ENCODE measurements at regions not wholly inside any gene's neighbourhood (a gene's known extent, or its start where the extent isn't known, plus 50 kb on each side); places are given as distances from the start of the nearest gene placed in this dataset.

GRCh38 chr6:4707011-4707410 is 69.2 kb upstream of the CDYL start (continued):
- TF ChIP-seq POU6F1 (CRISPR knock-in tag; IDR thresholded peaks at IDR 0.05; ENCODE audit: borderline replicate concordance, low read depth), result no peak
- no peak for TF ChIP-seq CSDC2 (CRISPR knock-in tag; IDR thresholded peaks at IDR 0.05)

- no peak for TF ChIP-seq GLIS3 (CRISPR knock-in tag; IDR thresholded peaks at IDR 0.05)
- TF ChIP-seq ZNF8 (CRISPR knock-in tag; IDR thresholded peaks at IDR 0.05), result no peak
- no peak for TF ChIP-seq ZFP30 (CRISPR knock-in tag; IDR thresholded peaks at IDR 0.05)
- TF ChIP-seq CSRNP3 (CRISPR knock-in tag; IDR thresholded peaks at IDR 0.05), result no peak
- TF ChIP-seq TSHZ2 (CRISPR knock-in tag; IDR thresholded peaks at IDR 0.05), result no peak
- no peak for TF ChIP-seq TOX (CRISPR knock-in tag; IDR thresholded peaks at IDR 0.05; ENCODE audit: borderline replicate concordance)
- TF ChIP-seq ISL1 (CRISPR knock-in tag; IDR thresholded peaks at IDR 0.05), result no peak
- TF ChIP-seq ZFP3 (CRISPR knock-in tag; IDR thresholded peaks at IDR 0.05), result no peak
- TF ChIP-seq CREB5 (CRISPR knock-in tag; IDR thresholded peaks at IDR 0.05; ENCODE audit: low read depth), result no peak
- no peak for TF ChIP-seq OSR1 (CRISPR knock-in tag; IDR thresholded peaks at IDR 0.05)
- no peak for TF ChIP-seq ZNF565 (CRISPR knock-in tag; conservative IDR thresholded peaks at IDR 0.05; ENCODE audit: low read depth)
- no peak for TF ChIP-seq TCF4 (CRISPR knock-in tag; IDR thresholded peaks at IDR 0.05; ENCODE audit: borderline replicate concordance)
- TF ChIP-seq ZNF70 (CRISPR knock-in tag; IDR thresholded peaks at IDR 0.05), result no peak
- TF ChIP-seq PPARA (CRISPR knock-in tag; IDR thresholded peaks at IDR 0.05; ENCODE audit: borderline replicate concordance), result no peak
- no peak for TF ChIP-seq BACH2 (CRISPR knock-in tag; IDR thresholded peaks at IDR 0.05; ENCODE audit: borderline replicate concordance)
- TF ChIP-seq POU6F1 (CRISPR knock-in tag; IDR thresholded peaks at IDR 0.05; ENCODE audit: borderline replicate concordance, low read depth), result no peak
- ATAC-seq, result no peak
Observed at GRCh38 chr6:4705809-4706208, 70.4 kb upstream of the CDYL start.

GRCh38 chr6:4703382-4703781 is 72.8 kb upstream of the CDYL start:
- no peak for TF ChIP-seq ZNF70 (CRISPR knock-in tag; IDR thresholded peaks at IDR 0.05)
- TF ChIP-seq ZC3H10 (CRISPR knock-in tag; IDR thresholded peaks at IDR 0.05), result no peak
- TF ChIP-seq ISL1 (CRISPR knock-in tag; IDR thresholded peaks at IDR 0.05), result no peak
- TF ChIP-seq RARB (CRISPR knock-in tag; IDR thresholded peaks at IDR 0.05), result no peak
- no peak for TF ChIP-seq ZFP30 (CRISPR knock-in tag; IDR thresholded peaks at IDR 0.05)
- no peak for TF ChIP-seq ZFP3 (CRISPR knock-in tag; IDR thresholded peaks at IDR 0.05)
- ATAC-seq, result no peak

GRCh38 chr6:4698901-4699659 is 77.1 kb upstream of the CDYL start:
- TF ChIP-seq ISL1 (CRISPR knock-in tag; IDR thresholded peaks at IDR 0.05) (no peak), ARNTL (CRISPR knock-in tag; IDR thresholded peaks at IDR 0.05; ENCODE audit: borderline replicate concordance, low read depth) (no peak), TSHZ2 (CRISPR knock-in tag; IDR thresholded peaks at IDR 0.05) (no peak), ZNF8 (CRISPR knock-in tag; IDR thresholded peaks at IDR 0.05) (no peak), ZC3H10 (CRISPR knock-in tag; IDR thresholded peaks at IDR 0.05) (no peak), ZFP30 (CRISPR knock-in tag; IDR thresholded peaks at IDR 0.05) (no peak), TCF4 (CRISPR knock-in tag; IDR thresholded peaks at IDR 0.05; ENCODE audit: borderline replicate concordance) (no peak), TOX (CRISPR knock-in tag; IDR thresholded peaks at IDR 0.05; ENCODE audit: borderline replicate concordance) (no peak)

More at GRCh38 chr6:4698901-4699659, 77.1 kb upstream of the CDYL start:
- ATAC-seq, result no peak

Data from SK-N-SH treated with all-trans-retinoic acid at 6 μM for 48 hours (cell line).